ENCODE measurements at regions not wholly inside any gene's neighbourhood (a gene's known extent, or its start where the extent isn't known, plus 50 kb on each side); places are given as distances from the start of the nearest gene placed in this dataset.
"Not testable (repeated sequence)": the region's sequence is repeated elsewhere in the genome, so short reads cannot be mapped to it uniquely, and the experiment has no call there.

- no peak for DNase-seq (ENCODE audit: low spot score in 2 of 2)
- intact Hi-C loops (cut with DNase I) = no loop called here
- H3K27me3 ChIP-seq = no peaks in the 10 kb centered on the region
- no peaks in the 10 kb centered on the region for H3K9me3 ChIP-seq
- no peak overlapping the region for H3K4me3 ChIP-seq
- no peak overlapping the region for H3K27ac ChIP-seq
- no peak for TF ChIP-seq CTCF (IDR thresholded peaks at IDR 0.05)
- H3K36me3 ChIP-seq = no peaks in the 10 kb centered on the region
- no peaks in the 10 kb centered on the region for H3K4me1 ChIP-seq
These were observed 880.5 kb upstream of the GOT2 start for GRCh38 chr16:59614466-59615240.

GRCh38 chr16:59612910-59613620 lies 878.9 kb upstream of the GOT2 start:
- intact Hi-C loops (cut with DNase I); H3K4me1 ChIP-seq; H3K4me3 ChIP-seq; H3K9me3 ChIP-seq; H3K27me3 ChIP-seq; H3K27ac ChIP-seq; H3K36me3 ChIP-seq; DNase-seq (ENCODE audit: low spot score in 2 of 2): not testable (repeated sequence)

- Histone ChIP-seq H3K4me1 (no peaks in the 10 kb centered on the region), H3K9me3 (no peaks in the 10 kb centered on the region), H3K27me3 (no peaks in the 10 kb centered on the region), H3K27ac (no peak overlapping the region), H3K4me3 (no peak overlapping the region), H3K36me3 (no peaks in the 10 kb centered on the region)
- no peak for DNase-seq (ENCODE audit: low spot score in 2 of 2)
- no peak for TF ChIP-seq CTCF (IDR thresholded peaks at IDR 0.05)
- intact Hi-C loops (cut with DNase I) = no loop called here
These were observed 878.0 kb upstream of the GOT2 start for GRCh38 chr16:59612094-59612493.

- TF ChIP-seq CTCF (IDR thresholded peaks at IDR 0.05) = no peak
- Histone ChIP-seq H3K9me3 (no peaks in the 10 kb centered on the region), H3K27ac (no peak overlapping the region), H3K27me3 (no peaks in the 10 kb centered on the region), H3K4me1 (no peaks in the 10 kb centered on the region), H3K4me3 (no peak overlapping the region), H3K36me3 (no peaks in the 10 kb centered on the region)
- DNase-seq (ENCODE audit: low spot score in 2 of 2) = no peak
- intact Hi-C loops (cut with DNase I) = no loop called here
These were observed 877.4 kb upstream of the GOT2 start for GRCh38 chr16:59611556-59611955.

GRCh38 chr16:59605706-59606105 lies 871.6 kb upstream of the GOT2 start:
- no peaks in the 10 kb centered on the region for H3K27me3 ChIP-seq
- no peaks in the 10 kb centered on the region for H3K36me3 ChIP-seq
- H3K9me3 ChIP-seq = no peaks in the 10 kb centered on the region
- no peak overlapping the region for H3K4me3 ChIP-seq
- intact Hi-C loops (cut with DNase I) = no loop called here
- no peaks in the 10 kb centered on the region for H3K4me1 ChIP-seq
- DNase-seq (ENCODE audit: low spot score in 2 of 2) = no peak
- no peak for TF ChIP-seq CTCF (IDR thresholded peaks at IDR 0.05)
- no peak overlapping the region for H3K27ac ChIP-seq

DNA sequence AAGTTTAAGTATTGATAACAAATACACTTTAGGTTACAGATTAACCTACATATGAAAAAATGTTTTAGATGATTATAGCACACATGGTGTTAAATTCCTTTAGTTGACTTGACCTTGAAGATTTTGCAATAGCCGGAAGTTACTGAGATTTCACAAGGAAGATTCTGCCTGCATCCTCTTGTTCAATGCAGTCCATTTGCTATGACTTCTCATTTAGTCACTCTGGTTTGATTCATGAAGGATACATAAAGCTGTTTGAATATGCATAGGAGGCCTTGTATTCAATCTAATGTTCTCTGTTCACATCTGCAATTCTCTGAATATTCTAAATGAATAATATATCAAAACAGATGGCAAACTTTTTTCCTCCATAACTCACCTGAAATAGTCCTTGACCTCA lies 870.2 kb upstream of the GOT2 start:
- Histone ChIP-seq H3K9me3 (no peaks in the 10 kb centered on the region), H3K4me3 (no peak overlapping the region), H3K4me1 (no peaks in the 10 kb centered on the region), H3K27me3 (no peaks in the 10 kb centered on the region), H3K36me3 (no peaks in the 10 kb centered on the region), H3K27ac (no peak overlapping the region)
- no peak for TF ChIP-seq CTCF (IDR thresholded peaks at IDR 0.05)
- DNase-seq (ENCODE audit: low spot score in 2 of 2) = no peak
- intact Hi-C loops (cut with DNase I) = no loop called here
